SK-N-SH (cell line): ENCODE measurements at regions not wholly inside any gene's neighbourhood (a gene's known extent, or its start where the extent isn't known, plus 50 kb on each side); places are given as distances from the start of the nearest gene placed in this dataset.

ENCODE experiments used
- CTCF ChIP-seq: fragments of 200-600 bp; sonication (generic); IDR thresholded peaks from 2 replicates; pipeline ENCODE4 v1.6.1; 2017; ENCODE audit warnings: antibody characterized with exemption, mild to moderate bottlenecking, moderate library complexity
- EP300 ChIP-seq, 2 experiments: IDR thresholded peaks; 2 replicates each; pipeline versions ENCODE4 v1.4.0 to v1.6.1; 2012; ENCODE audit warnings: borderline replicate concordance in 1 of 2, low read depth in 1 of 2, low read length in 1 of 2
- RAD21 ChIP-seq: IDR thresholded peaks from 2 replicates; pipeline ENCODE4 v1.6.1; 2012; ENCODE audit warnings: mild to moderate bottlenecking, low read length
- REST ChIP-seq: IDR thresholded peaks from 2 replicates; pipeline ENCODE4 v1.6.1; 2012; ENCODE audit warnings: mild to moderate bottlenecking, low read depth, low read length, moderate library complexity
- SMC3 ChIP-seq: IDR thresholded peaks from 2 replicates; pipeline ENCODE4 v1.6.1; 2012; ENCODE audit warnings: low read depth, low read length, improper control_type of control experiment
- TEAD4 ChIP-seq: IDR thresholded peaks from 2 replicates; pipeline ENCODE4 v1.4.0; 2012; ENCODE audit warnings: mild to moderate bottlenecking, borderline replicate concordance; ENCODE audit not compliant: insufficient read depth
- USF2 ChIP-seq: fragments of 150-350 bp; IDR thresholded peaks from 2 replicates; pipeline ENCODE4 v1.6.1; 2017; ENCODE audit warnings: antibody characterized with exemption, low read length, low read depth, borderline replicate concordance

- TF ChIP-seq RAD21, result peak; percentile 61
- TF ChIP-seq CTCF, result peak; percentile 81
- TF ChIP-seq TEAD4, result no peak
- TF ChIP-seq USF2, result no peak
- TF ChIP-seq SMC3, result 0 out of 2 replicates have a peak, but pooled peaks have one; percentile 18
- TF ChIP-seq EP300 (IDR thresholded peaks at IDR 0.05; ENCODE audit: borderline replicate concordance in 1 of 2, low read depth in 1 of 2, low read length in 1 of 2), result no peak
- no peak for TF ChIP-seq REST
Observed at GRCh38 chr12:74689071-74689655, 151.5 kb downstream of the ATXN7L3B start.
